ENCODE measurements at regions not wholly inside any gene's neighbourhood (a gene's known extent, or its start where the extent isn't known, plus 50 kb on each side); places are given as distances from the start of the nearest gene placed in this dataset. TPM values are rescaled to one million over a fixed set of nuclear protein-coding genes. Genes with fewer than 3 reads are reported as not detected.

Small RNAs in the stretch of these regions (small RNA-seq; reads per million reads assigned to genes)
- not detected for gene AC008740.2
